NCI-H2196 treated with DMSO at 0.1 percent for 48 hours (cell line): ENCODE measurements at regions not wholly inside any gene's neighbourhood (a gene's known extent, or its start where the extent isn't known, plus 50 kb on each side); places are given as distances from the start of the nearest gene placed in this dataset.
"Not testable (repeated sequence)": the region's sequence is repeated elsewhere in the genome, so short reads cannot be mapped to it uniquely, and the experiment has no call there.

Experiments used
- DNase-seq: peaks from one replicate; lab custom pipeline; 2025; ENCODE audit not compliant: unreplicated experiment; lab: John Stamatoyannopoulos, UW

- no peak for DNase-seq
Observed at GRCh38 chr12:86521870-86522269, 265.7 kb upstream of the MGAT4C start.

GRCh38 chr12:86513226-86513625, 257.0 kb upstream of the MGAT4C start:
- no peak for DNase-seq

GRCh38 chr12:86496595-86496994, 240.4 kb upstream of the MGAT4C start:
- DNase-seq: no peak

- DNase-seq: no peak
Observed at GRCh38 chr12:86484473-86484872, 228.3 kb upstream of the MGAT4C start.

GRCh38 chr12:86473231-86473630, 217.0 kb upstream of the MGAT4C start:
- no peak for DNase-seq

GRCh38 chr12:86456776-86457175, 200.6 kb upstream of the MGAT4C start:
- DNase-seq: no peak

GRCh38 chr12:86456241-86456640, 200.1 kb upstream of the MGAT4C start:
- no peak for DNase-seq

GRCh38 chr12:86445356-86445755, 189.2 kb upstream of the MGAT4C start:
- no peak for DNase-seq

GRCh38 chr12:86435053-86435452, 178.9 kb upstream of the MGAT4C start:
- DNase-seq: no peak

GRCh38 chr12:86429824-86430223, 173.6 kb upstream of the MGAT4C start:
- DNase-seq: no peak

GRCh38 chr12:86421333-86421732, 165.1 kb upstream of the MGAT4C start:
- DNase-seq: no peak

GRCh38 chr12:86414201-86414600, 158.0 kb upstream of the MGAT4C start:
- DNase-seq: no peak

GRCh38 chr12:86411710-86412109, 155.5 kb upstream of the MGAT4C start:
- DNase-seq: no peak

GRCh38 chr12:86407620-86408208, 151.5 kb upstream of the MGAT4C start:
- DNase-seq: no peak

- DNase-seq: no peak
Observed at GRCh38 chr12:86389949-86390348, 133.8 kb upstream of the MGAT4C start.

GRCh38 chr12:86387591-86388145, 131.5 kb upstream of the MGAT4C start:
- no peak for DNase-seq

GRCh38 chr12:86383759-86384158, 127.6 kb upstream of the MGAT4C start:
- not testable (repeated sequence) for DNase-seq

GRCh38 chr12:86379337-86379736, 123.1 kb upstream of the MGAT4C start:
- DNase-seq: no peak

- no peak for DNase-seq
Observed at GRCh38 chr12:86376052-86376451, 119.9 kb upstream of the MGAT4C start.

- no peak for DNase-seq
Observed at GRCh38 chr12:86373813-86374212, 117.6 kb upstream of the MGAT4C start.

- no peak for DNase-seq
Observed at GRCh38 chr12:86367137-86367536, 110.9 kb upstream of the MGAT4C start.

- DNase-seq: no peak
Observed at GRCh38 chr12:86349196-86349595, 93.0 kb upstream of the MGAT4C start.

GRCh38 chr12:86333955-86334522, 77.8 kb upstream of the MGAT4C start:
- DNase-seq: no peak
